HUDEP-2 (cell line): ENCODE measurements at regions not wholly inside any gene's neighbourhood (a gene's known extent, or its start where the extent isn't known, plus 50 kb on each side); places are given as distances from the start of the nearest gene placed in this dataset.
"Not testable (repeated sequence)": the region's sequence is repeated elsewhere in the genome, so short reads cannot be mapped to it uniquely, and the experiment has no call there.

Experiments used
- DNase-seq, 76 experiments: peaks; one replicate each; lab custom pipeline; 2025; ENCODE audit not compliant: unreplicated experiment in 76 of 76; lab: John Stamatoyannopoulos, UW

GRCh38 chr2:154580767-154581166 is 117.7 kb upstream of the KCNJ3 start:
- DNase-seq = no peak

GRCh38 chr2:154582694-154583093 is 115.8 kb upstream of the KCNJ3 start:
- not testable (repeated sequence) for DNase-seq

- not testable (repeated sequence) for DNase-seq
Measured at GRCh38 chr2:154583274-154583673, 115.2 kb upstream of the KCNJ3 start.

- no peak for DNase-seq
Measured at GRCh38 chr2:154587739-154588138, 110.8 kb upstream of the KCNJ3 start.

GRCh38 chr2:154588838-154589237 is 109.7 kb upstream of the KCNJ3 start:
- DNase-seq = no peak

- no peak for DNase-seq
Measured at GRCh38 chr2:154589514-154589913, 109.0 kb upstream of the KCNJ3 start.

GRCh38 chr2:154591294-154591820 is 107.1 kb upstream of the KCNJ3 start:
- DNase-seq = no peak

- no peak for DNase-seq
Measured at GRCh38 chr2:154599189-154599588, 99.3 kb upstream of the KCNJ3 start.

- DNase-seq = no peak
Measured at GRCh38 chr2:154600927-154601494, 97.5 kb upstream of the KCNJ3 start.

- DNase-seq = no peak
Measured at GRCh38 chr2:154603682-154604081, 94.8 kb upstream of the KCNJ3 start.

GRCh38 chr2:154608438-154608837 is 90.1 kb upstream of the KCNJ3 start:
- DNase-seq = no peak

- DNase-seq = no peak
Measured at GRCh38 chr2:154614906-154615305, 83.6 kb upstream of the KCNJ3 start.

- DNase-seq = no peak
Measured at GRCh38 chr2:154616659-154617058, 81.8 kb upstream of the KCNJ3 start.

- DNase-seq = no peak
Measured at GRCh38 chr2:154620471-154620870, 78.0 kb upstream of the KCNJ3 start.

- peak in 1 of 76 experiments; percentile 6 for DNase-seq
Measured at GRCh38 chr2:154623819-154624218, 74.7 kb upstream of the KCNJ3 start.

- DNase-seq = no peak
Measured at GRCh38 chr2:154637456-154637855, 61.0 kb upstream of the KCNJ3 start.

GRCh38 chr2:154638783-154639182 is 59.7 kb upstream of the KCNJ3 start:
- no peak for DNase-seq

- DNase-seq = no peak
Measured at GRCh38 chr2:154640000-154640399, 58.5 kb upstream of the KCNJ3 start.
